HG03575 (cell line): ENCODE measurements at regions not wholly inside any gene's neighbourhood (a gene's known extent, or its start where the extent isn't known, plus 50 kb on each side); places are given as distances from the start of the nearest gene placed in this dataset.
"Not testable (repeated sequence)": the region's sequence is repeated elsewhere in the genome, so short reads cannot be mapped to it uniquely, and the experiment has no call there.

Source experiments
- ATAC-seq: cut with Tn5 transposase; IDR thresholded peaks from one replicate; pipeline ENCODE4 v1.9.1; 2021; ENCODE audit not compliant: unreplicated experiment, insufficient number of reproducible peaks, low FRiP score; ENCODE audit errors: extremely low read depth

DNA sequence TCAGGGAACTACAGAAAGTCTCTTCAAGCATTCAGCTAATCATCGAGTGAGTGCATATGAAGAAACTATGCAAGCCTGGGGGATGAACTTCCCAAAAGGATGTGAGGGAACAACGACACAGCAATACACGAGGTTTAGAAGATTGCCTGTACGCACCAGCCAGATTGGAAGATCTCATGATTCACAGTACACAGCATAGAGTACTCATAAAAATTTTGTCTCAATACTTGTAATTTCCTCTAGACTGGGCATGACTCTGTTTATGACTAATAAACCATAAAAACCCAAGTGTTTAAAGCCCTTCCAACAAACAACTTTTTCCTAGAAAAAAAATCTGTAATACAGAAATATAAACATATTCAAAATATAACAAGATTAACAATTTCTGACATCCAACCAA, 279.7 kb downstream of the KCNJ3 start:
- no peak for ATAC-seq

DNA sequence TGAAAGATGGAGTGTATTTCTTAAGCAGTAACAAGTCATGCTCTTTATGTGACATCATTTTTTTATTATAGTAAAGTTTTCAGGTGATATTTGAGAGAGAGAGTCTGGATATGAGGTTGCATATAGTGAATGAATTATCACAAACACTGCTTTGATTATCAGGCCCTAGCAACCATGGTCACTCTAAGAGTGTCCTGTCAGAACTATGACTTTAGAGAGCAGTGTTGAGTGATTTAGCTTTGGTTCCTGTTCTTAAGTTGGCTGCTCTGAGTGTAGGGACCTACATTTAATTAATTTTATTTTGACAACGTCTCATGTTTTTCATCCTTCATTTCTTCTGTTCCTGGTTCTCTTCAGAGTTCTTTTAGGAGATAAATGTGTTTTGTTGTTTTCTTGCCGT, 275.5 kb downstream of the KCNJ3 start:
- ATAC-seq = no peak

DNA sequence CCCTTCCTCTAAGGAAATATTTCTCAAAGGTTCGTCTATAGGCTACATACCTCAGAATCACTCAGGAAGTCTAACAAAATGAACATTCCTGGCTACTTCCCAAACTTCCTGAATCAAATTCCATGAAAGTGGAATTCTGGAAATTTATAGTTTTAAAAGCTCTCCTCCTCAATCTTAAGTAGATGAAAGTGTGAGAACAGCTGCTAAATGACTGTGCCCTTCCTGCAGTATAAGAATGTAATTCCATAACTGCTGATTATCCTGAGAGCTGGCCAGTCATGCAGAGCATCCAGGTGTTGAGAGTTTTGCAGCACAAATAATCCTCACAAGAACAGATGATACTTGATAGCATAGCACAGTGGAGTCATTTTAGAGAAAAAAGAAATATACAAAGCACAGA, 265.0 kb downstream of the KCNJ3 start:
- no peak for ATAC-seq

DNA sequence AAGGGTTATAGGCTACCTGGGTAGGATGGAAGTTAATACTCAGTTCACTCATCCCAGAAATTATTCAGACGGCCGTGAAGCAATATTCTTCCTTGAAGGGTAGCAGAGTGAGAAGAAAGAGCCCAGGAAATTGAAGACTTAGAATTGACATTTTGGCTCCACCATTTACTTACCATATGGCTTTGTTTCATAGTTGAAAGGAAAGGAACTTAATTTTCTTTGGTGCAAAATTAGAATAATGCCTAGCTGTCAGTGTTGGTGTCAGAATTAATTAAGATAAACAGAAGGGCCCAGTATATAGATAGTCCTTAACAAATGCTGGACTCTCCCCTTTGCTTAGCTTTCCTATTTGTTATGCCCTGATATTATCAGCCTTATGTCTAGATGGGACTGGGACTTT, 263.2 kb downstream of the KCNJ3 start:
- ATAC-seq = no peak

DNA sequence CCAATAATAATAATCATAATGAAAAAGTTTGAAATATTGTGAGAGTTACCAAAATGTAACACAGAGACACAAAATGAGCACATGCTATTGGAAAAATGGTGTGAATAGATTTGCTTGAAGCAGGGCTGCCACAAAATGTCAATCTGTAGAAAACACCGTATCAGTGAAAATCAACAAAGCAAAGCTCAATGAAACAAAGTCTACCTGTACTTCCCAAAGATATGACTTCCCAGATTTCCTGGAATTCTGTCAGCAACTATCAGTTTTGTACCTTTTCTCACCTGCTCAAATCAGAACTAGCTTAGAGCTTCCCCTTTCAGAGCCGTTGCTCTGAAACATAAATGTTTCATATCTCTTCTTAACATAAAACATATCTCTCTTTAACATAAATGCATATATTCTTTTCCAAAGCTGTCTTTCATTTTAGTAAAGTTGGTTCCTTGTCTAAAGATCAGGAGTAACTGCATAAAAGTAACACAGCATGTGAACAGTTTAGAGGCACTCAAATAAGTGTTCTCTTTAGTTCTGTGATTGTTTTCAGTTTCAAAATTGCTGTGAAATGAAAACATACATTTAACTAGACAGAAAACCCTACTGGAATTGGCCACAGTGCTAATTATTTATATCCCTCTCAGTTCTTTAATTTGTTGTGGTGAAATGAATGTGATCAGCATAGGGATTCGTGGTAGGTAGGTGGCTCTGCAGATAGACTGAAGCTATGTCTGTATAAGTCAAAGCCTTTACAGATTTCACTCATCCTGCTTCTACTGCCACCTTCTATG, 262.5 kb downstream of the KCNJ3 start:
- peak; percentile 89 for ATAC-seq

DNA sequence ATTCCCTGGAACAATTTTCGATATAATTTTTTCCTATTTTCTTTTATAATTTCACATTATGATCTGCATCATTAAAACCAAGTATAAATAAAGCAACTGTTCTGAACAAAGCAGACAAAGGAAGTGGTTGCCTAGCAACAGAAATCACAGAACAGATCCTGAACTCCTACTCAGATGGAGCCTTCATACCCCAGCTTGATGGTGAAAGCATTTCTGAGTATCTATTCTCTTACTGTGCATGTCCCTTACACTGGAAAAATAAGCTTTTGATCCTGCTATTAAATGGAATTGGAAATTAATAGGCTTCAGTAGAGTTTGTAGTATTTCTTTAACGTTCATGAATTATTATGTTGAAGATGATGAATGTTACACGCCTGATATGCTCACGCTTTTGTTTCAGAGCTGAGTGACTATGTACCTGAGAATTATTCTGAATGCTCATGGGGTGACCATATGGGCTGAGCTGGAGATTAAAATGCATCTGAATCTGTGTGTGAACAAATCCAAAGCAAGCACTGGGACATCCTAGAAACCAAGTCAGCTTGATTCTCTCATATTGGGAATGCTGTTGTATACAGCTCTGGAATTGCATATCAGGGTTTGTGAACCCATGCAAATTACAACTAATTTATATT, 254.0 kb downstream of the KCNJ3 start:
- ATAC-seq = no peak

DNA sequence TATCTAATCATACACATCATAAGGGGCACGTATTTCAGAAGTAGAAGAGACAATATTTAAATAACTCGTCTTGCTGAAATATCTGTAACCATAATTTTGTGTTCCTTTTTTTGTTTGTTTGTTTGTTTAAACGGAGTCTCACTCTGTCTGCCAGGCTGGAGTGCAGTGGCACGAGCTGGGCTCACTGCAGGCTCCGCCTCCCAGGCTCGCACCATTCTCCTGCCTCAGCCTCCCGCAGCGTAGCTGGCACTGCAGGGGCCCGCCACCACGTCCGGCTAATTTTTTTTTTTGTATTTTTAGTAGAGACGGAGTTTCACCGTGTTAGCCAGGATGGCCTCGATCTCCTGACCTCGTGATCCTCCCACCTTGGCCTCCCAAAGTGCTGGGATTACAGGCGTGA, 248.9 kb downstream of the KCNJ3 start:
- not testable (repeated sequence) for ATAC-seq

DNA sequence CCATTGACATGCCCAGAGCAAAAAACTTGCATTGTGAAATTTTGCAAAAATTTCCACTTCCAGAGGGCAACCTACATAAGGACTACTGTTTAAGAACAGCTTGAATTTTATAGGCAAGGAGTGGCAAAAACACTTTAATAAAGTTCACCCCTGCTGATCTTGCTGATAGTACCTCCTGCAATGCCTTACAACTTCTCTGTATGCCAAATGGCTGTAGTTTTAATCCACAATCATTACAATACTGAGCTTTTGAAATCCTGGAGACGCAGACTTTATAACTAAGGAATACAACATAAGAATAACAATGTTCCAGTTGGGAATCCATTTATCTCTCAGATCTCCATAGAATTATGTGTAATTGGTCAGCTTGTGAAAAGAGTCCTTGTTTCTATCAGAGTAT, 247.5 kb downstream of the KCNJ3 start:
- no peak for ATAC-seq

DNA sequence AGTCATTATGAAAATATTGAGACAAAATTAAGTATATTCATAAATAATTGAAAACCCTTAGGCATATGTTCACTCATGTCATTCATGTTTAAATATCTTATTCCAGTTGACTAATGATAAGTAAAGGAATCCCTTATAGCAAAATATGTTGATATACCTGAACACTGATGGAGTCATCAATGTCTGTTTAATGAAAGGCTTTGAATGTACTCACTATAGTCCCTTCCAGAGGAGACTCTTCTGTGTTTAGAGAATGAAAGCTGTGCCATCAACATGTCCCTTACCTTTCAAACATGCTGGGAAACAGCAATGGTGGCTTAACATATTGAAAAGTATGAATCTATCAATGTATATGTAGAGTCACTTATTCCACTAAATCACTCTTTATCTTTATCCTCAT, 242.9 kb downstream of the KCNJ3 start:
- ATAC-seq = no peak

DNA sequence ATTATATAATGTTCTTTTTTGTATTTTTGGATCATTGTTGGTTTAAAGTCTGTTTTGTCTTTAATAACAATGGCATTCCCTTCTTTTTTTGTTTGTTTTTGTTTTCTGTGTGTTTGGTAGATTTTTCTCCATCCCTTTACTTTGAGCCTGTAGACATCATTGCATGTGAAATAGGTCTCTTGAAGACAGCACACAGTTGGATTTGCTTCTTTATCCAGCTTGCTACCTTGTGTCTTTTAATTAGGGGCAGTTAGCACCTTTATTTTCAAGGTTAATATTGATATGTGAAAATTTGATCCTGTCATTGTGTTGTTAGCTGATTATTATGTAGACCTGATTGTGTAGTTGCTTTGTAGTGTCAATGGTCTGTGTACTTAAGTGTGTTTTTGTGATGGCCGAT, 235.7 kb downstream of the KCNJ3 start:
- no peak for ATAC-seq

DNA sequence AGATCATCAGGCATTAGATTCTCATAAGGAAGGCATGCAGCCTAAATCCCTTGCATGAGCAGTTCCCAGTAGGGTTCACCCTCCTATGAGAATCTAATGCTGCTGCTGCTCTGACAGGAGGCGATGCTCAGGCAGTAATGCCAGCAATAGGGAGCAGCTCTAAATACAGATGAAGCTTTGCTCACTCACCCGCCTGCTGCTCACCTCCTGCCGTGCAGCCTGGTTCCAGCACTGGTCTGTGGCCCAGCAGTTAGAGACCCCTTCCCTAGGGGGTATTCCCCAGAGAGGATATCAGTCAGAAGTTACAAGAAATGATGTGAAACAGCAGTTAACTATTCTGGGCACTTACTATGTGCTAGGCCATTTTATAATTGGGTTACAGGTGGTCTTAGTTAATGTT, 226.0 kb downstream of the KCNJ3 start:
- ATAC-seq = no peak

DNA sequence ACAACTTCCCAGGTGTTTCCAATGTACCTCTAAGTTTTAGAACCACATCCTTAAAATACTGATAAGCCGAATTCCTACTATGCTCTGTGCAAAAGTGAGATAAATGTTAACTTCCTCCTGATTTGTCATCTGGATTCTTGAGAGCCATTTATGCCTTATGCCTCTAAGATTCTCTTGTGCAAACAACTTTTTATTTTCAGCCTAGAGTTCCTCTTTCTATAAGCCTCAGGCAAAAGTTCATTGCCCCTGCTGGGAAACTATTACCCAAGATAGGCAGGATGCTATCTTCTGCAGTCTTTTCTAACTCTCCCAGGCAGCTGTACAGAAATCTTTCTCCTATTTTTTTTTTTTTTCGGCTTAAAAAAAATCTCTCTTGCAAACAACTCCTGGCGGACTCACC, 216.1 kb downstream of the KCNJ3 start:
- no peak for ATAC-seq

DNA sequence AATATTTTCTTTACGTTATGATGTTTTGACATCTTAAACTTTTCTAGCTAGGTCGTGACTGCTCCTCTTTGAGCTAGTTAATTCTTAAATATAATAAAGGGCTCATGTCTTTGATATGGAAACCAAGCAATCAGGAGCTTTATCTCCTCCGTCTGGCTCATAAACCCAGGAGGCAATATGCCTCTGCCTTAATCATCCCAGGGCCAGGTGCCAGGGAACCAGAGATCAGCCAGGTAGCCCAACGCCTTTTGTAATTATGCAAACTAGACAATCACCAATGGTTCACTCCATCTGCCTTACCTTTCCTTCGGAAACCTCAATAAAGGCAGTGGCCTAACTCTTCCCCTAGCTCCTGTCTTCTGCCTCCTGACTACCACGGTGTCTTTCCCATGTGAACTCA, 213.7 kb downstream of the KCNJ3 start:
- no peak for ATAC-seq

DNA sequence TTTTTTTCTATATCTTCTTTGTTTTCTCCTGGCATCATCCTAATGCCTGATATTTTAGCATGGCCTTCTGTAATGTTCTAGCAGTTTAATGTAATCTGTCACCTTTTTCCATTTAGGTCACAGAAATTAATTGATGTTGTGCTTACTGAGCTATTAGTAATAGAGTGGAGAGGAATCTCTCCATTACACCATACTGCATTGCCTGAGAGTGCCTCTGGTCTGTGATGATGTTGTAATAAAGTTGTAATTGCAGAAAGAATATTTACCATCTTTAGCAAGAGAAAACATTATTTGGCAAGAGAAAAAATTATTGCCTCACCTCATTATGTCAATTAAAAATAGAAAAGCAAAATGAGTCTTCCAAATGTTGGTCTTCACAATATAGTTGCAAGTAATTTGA, 213.2 kb downstream of the KCNJ3 start:
- ATAC-seq = no peak

DNA sequence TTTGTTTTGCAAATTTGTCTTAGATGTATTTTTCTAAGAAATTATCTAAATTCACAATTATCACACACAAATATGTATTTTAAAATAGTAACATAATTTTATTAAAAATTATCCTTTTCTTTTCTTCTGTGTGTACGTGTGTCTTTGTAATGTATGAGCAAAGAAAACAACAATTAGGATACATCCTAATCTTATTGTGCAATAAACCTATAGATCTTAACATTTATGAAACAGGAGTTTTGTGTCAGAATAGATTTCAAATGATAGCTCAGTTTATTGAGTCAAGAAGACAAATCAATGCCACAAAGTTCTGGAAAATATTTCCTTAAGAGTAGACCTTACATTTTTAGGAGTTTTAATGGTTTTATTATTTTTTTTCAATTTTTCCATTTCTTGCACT, 212.2 kb downstream of the KCNJ3 start:
- ATAC-seq = no peak

DNA sequence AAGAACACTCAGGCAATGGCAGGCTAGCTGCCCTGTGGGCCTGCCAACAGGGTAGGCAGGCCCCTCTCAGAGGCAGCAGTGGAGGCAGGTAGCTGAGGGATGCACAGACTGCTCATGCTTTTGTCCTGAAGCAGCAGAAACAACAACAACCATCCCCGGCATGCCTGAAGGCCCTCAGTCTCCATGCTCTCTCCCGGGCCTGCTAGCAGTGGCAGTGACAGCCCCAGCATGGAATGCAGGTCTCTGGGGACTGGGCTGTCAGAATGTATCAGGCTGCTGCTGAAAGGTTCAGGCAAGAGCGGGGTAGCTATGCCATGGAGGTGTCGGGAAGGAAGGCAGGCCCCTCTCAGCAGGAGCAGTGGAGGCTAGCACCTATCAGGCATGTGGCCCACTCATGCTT, 209.8 kb downstream of the KCNJ3 start:
- no peak for ATAC-seq
